ENCODE measurements at regions not wholly inside any gene's neighbourhood (a gene's known extent, or its start where the extent isn't known, plus 50 kb on each side); places are given as distances from the start of the nearest gene placed in this dataset.
A peak's percentile ranks its signal among the peaks of the same experiment; 100 is the strongest.

GRCh38 chr13:26155568-26155967 is 66.5 kb downstream of the RNF6 start:
- H3K9ac ChIP-seq (ENCODE audit: insufficient read depth in 1 of 2, low read length in 2 of 2), result no peak overlapping the region
- TF ChIP-seq, protein P1, sequence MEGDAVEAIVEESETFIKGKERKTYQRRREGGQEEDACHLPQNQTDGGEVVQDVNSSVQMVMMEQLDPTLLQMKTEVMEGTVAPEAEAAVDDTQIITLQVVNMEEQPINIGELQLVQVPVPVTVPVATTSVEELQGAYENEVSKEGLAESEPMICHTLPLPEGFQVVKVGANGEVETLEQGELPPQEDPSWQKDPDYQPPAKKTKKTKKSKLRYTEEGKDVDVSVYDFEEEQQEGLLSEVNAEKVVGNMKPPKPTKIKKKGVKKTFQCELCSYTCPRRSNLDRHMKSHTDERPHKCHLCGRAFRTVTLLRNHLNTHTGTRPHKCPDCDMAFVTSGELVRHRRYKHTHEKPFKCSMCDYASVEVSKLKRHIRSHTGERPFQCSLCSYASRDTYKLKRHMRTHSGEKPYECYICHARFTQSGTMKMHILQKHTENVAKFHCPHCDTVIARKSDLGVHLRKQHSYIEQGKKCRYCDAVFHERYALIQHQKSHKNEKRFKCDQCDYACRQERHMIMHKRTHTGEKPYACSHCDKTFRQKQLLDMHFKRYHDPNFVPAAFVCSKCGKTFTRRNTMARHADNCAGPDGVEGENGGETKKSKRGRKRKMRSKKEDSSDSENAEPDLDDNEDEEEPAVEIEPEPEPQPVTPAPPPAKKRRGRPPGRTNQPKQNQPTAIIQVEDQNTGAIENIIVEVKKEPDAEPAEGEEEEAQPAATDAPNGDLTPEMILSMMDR (IDR thresholded peaks at IDR 0.05; ENCODE audit: control extremely low read depth, extremely low read depth), result no peak
- H3K27ac ChIP-seq (ENCODE audit: low read depth in 1 of 2, low read length in 1 of 2), result no peak overlapping the region
- H3K27me3 ChIP-seq (ENCODE audit: control insufficient read depth in 3 of 3, insufficient read depth in 3 of 3, low read length in 2 of 3), result peaks cover 0 to 4% (median 0%) of the 10 kb centered on the region in 3 donors
- ATAC-seq (ENCODE audit: insufficient read depth, low FRiP score), result no peak
- no peaks in the 10 kb centered on the region for H3K9me3 ChIP-seq (ENCODE audit: control insufficient read depth in 4 of 4, insufficient read depth in 3 of 4, low read length in 3 of 4)
- no peak for DNase-seq
- no peaks in the 10 kb centered on the region for H3K36me3 ChIP-seq (ENCODE audit: control insufficient read depth in 4 of 4, insufficient read depth in 4 of 4, low read length in 4 of 4)
- H3K4me3 ChIP-seq, result no peak overlapping the region
- H3K4me1 ChIP-seq (ENCODE audit: control insufficient read depth in 5 of 5, insufficient read depth in 5 of 5, low read length in 5 of 5), result no peaks in the 10 kb centered on the region
- WGBS, 2 donors, result 93 to 94% methylated on average over 7 of the region's 7 CpGs

DNA sequence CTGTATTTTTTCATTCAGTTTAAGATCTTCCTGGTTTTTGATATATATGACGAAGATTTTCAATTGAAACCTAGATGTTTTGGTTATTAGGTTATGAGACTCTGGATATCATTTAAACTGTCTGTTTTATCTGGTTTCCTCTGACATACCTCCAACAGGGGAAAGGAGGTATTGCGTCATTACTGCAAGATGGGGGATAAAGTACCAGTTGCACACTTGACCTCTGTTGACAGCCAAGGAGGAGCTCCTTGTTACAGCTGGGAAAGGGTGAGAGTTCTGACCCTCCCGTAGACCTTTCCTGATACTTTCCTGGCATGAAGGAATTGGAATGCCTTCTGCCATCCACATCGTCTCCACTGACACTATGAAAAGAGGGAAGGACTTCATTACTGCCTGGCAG is 82.0 kb upstream of the SHISA2 start:
- H3K9ac ChIP-seq (ENCODE audit: insufficient read depth in 1 of 2, low read length in 2 of 2), result no peak overlapping the region
- H3K9me3 ChIP-seq (ENCODE audit: control insufficient read depth in 4 of 4, insufficient read depth in 3 of 4, low read length in 3 of 4), result peaks cover 0 to 4% (median 0%) of the 10 kb centered on the region in 4 donors
- H3K4me1 ChIP-seq (ENCODE audit: control insufficient read depth in 5 of 5, insufficient read depth in 5 of 5, low read length in 5 of 5), result no peaks in the 10 kb centered on the region
- DNase-seq, result no peak
- TF ChIP-seq, protein P1 (IDR thresholded peaks at IDR 0.05; ENCODE audit: control extremely low read depth, extremely low read depth), result no peak
- 80 to 90% methylated on average over 4 of the region's 4 CpGs for WGBS, 2 donors
- no peak overlapping the region for H3K4me3 ChIP-seq
- no peaks in the 10 kb centered on the region for H3K36me3 ChIP-seq (ENCODE audit: control insufficient read depth in 4 of 4, insufficient read depth in 4 of 4, low read length in 4 of 4)
- ATAC-seq (ENCODE audit: insufficient read depth, low FRiP score), result no peak
- no peak overlapping the region for H3K27ac ChIP-seq (ENCODE audit: low read depth in 1 of 2, low read length in 1 of 2)
- H3K27me3 ChIP-seq (ENCODE audit: control insufficient read depth in 3 of 3, insufficient read depth in 3 of 3, low read length in 2 of 3), result no peaks in the 10 kb centered on the region

DNA sequence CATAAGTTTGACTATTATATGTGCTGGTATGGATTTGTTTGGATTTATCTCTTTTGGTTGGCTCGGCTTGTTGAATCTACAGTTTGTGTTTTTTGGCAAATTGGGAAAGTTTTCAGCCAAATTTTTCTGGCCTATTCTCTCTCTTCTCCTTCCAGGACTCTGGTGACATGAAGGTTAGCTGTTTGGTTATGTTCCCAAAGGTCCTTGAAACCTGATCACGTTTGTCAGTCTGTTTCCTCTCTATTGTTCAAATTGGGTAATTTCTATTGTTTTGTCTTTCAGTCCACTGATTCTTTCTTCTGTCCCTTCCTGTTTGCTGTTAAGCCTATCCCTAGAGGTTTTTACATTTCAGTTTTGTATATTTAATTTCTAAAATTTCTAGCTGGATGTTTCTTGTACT is 81.5 kb upstream of the SHISA2 start:
- WGBS, 2 donors, result 44 to 50% methylated on average over 2 of the region's 2 CpGs
- Histone ChIP-seq H3K9me3 (ENCODE audit: control insufficient read depth in 4 of 4, insufficient read depth in 3 of 4, low read length in 3 of 4) (peaks cover 0 to 4% (median 0%) of the 10 kb centered on the region in 4 donors), H3K4me3 (no peak overlapping the region), H3K9ac (ENCODE audit: insufficient read depth in 1 of 2, low read length in 2 of 2) (no peak overlapping the region), H3K27me3 (ENCODE audit: control insufficient read depth in 3 of 3, insufficient read depth in 3 of 3, low read length in 2 of 3) (no peaks in the 10 kb centered on the region), H3K4me1 (ENCODE audit: control insufficient read depth in 5 of 5, insufficient read depth in 5 of 5, low read length in 5 of 5) (no peaks in the 10 kb centered on the region), H3K36me3 (ENCODE audit: control insufficient read depth in 4 of 4, insufficient read depth in 4 of 4, low read length in 4 of 4) (no peaks in the 10 kb centered on the region), H3K27ac (ENCODE audit: low read depth in 1 of 2, low read length in 1 of 2) (no peak overlapping the region)
- TF ChIP-seq, protein P1 (IDR thresholded peaks at IDR 0.05; ENCODE audit: control extremely low read depth, extremely low read depth), result no peak
- ATAC-seq (ENCODE audit: insufficient read depth, low FRiP score) (no peak), DNase-seq (peak in 1 of 3 donors; percentile 1)

GRCh38 chr13:26132756-26133155 is 80.9 kb upstream of the SHISA2 start:
- Histone ChIP-seq H3K27ac (ENCODE audit: low read depth in 1 of 2, low read length in 1 of 2) (no peak overlapping the region), H3K27me3 (ENCODE audit: control insufficient read depth in 3 of 3, insufficient read depth in 3 of 3, low read length in 2 of 3) (no peaks in the 10 kb centered on the region), H3K9me3 (ENCODE audit: control insufficient read depth in 4 of 4, insufficient read depth in 3 of 4, low read length in 3 of 4) (peaks cover 0 to 2% (median 0%) of the 10 kb centered on the region in 4 donors), H3K4me3 (no peak overlapping the region), H3K36me3 (ENCODE audit: control insufficient read depth in 4 of 4, insufficient read depth in 4 of 4, low read length in 4 of 4) (no peaks in the 10 kb centered on the region), H3K9ac (ENCODE audit: insufficient read depth in 1 of 2, low read length in 2 of 2) (no peak overlapping the region), H3K4me1 (ENCODE audit: control insufficient read depth in 5 of 5, insufficient read depth in 5 of 5, low read length in 5 of 5) (no peaks in the 10 kb centered on the region)
- DNase-seq (peak in 2 of 3 donors; percentile 2 to 11), ATAC-seq (ENCODE audit: insufficient read depth, low FRiP score) (no peak)
- TF ChIP-seq, protein P1 (IDR thresholded peaks at IDR 0.05; ENCODE audit: control extremely low read depth, extremely low read depth), result no peak
- WGBS, 2 donors, result 55 to 67% methylated on average over 2 of the region's 2 CpGs

Data from lung (tissue), 11 donors.